DND-41 (cell line): ENCODE measurements at regions not wholly inside any gene's neighbourhood (a gene's known extent, or its start where the extent isn't known, plus 50 kb on each side); places are given as distances from the start of the nearest gene placed in this dataset.

Experiments used
- ATAC-seq: fragments of 200-7000 bp; cut with Tn5 transposase; 3 replicates; pipeline ENCODE4 v1.9.1; 2021; ENCODE audit warnings: low read depth; ENCODE audit not compliant: insufficient read depth
- DNase-seq: peaks from one replicate; pipeline ENCODE4 v3.0.0-alpha.2; 2020
- H2AFZ ChIP-seq: 2 replicates; pipeline ENCODE4 v1.6.0; 2012; ENCODE audit warnings: low read depth, low read length
- H3K27ac ChIP-seq: 2 replicates; pipeline ENCODE4 v1.5.1; 2012; ENCODE audit warnings: low read length, inconsistent platforms
- H3K27me3 ChIP-seq: fragments of 200-600 bp; sonication (generic); 2 replicates; pipeline ENCODE4 v1.6.0; 2012; ENCODE audit warnings: low read length, mild to moderate bottlenecking, inconsistent platforms; ENCODE audit not compliant: insufficient read depth, poor library complexity
- H3K36me3 ChIP-seq: 2 replicates; pipeline ENCODE4 v1.5.1; 2012; ENCODE audit warnings: low read length, inconsistent platforms; ENCODE audit not compliant: insufficient read depth
- H3K4me1 ChIP-seq: 2 replicates; pipeline ENCODE4 v1.5.1; 2012; ENCODE audit warnings: mild to moderate bottlenecking, low read length; ENCODE audit not compliant: insufficient read depth
- H3K4me2 ChIP-seq: 2 replicates; pipeline ENCODE4 v1.6.0; 2012; ENCODE audit warnings: mild to moderate bottlenecking, moderate library complexity, low read length, inconsistent platforms; ENCODE audit not compliant: insufficient read depth
- H3K4me3 ChIP-seq, 2 experiments: fragments of 200-600 bp in 1 of 2; shearing (Covaris generic) in 1 of 2; 2 replicates each; pipeline ENCODE4 v1.5.1; 2012 to 2016; ENCODE audit warnings: inconsistent platforms in 2 of 2, low read length in 2 of 2, mild to moderate bottlenecking in 2 of 2, low read depth in 1 of 2, moderate library complexity in 1 of 2
- H3K79me2 ChIP-seq: 2 replicates; pipeline ENCODE4 v1.6.0; 2012; ENCODE audit warnings: low read length, inconsistent platforms; ENCODE audit not compliant: insufficient read depth
- H3K9ac ChIP-seq: 2 replicates; pipeline ENCODE4 v1.6.0; 2012; ENCODE audit warnings: low read depth, mild to moderate bottlenecking, inconsistent platforms, low read length, moderate library complexity
- H3K9me3 ChIP-seq: 2 replicates; pipeline ENCODE4 v1.5.1; 2012; ENCODE audit warnings: low read length, moderate library complexity, mild to moderate bottlenecking, inconsistent platforms; ENCODE audit not compliant: insufficient read depth, severe bottlenecking
- H4K20me1 ChIP-seq: 2 replicates; pipeline ENCODE4 v1.6.0; 2012; ENCODE audit warnings: low read length; ENCODE audit not compliant: insufficient read depth
- EZH2 ChIP-seq: IDR thresholded peaks from 3 replicates; pipeline ENCODE4 v1.6.1; 2012; ENCODE audit warnings: borderline replicate concordance, low read depth, mild to moderate bottlenecking, moderate library complexity, low read length, inconsistent platforms; ENCODE audit not compliant: severe bottlenecking
- TF ChIP-seq, protein P1 (sequence below): IDR thresholded peaks from 2 replicates; pipeline ENCODE4 v1.5.1; 2012; ENCODE audit warnings: borderline replicate concordance, low read length, moderate library complexity, mild to moderate bottlenecking; ENCODE audit not compliant: poor library complexity, severe bottlenecking; ENCODE audit errors: extremely low read depth

DNA sequence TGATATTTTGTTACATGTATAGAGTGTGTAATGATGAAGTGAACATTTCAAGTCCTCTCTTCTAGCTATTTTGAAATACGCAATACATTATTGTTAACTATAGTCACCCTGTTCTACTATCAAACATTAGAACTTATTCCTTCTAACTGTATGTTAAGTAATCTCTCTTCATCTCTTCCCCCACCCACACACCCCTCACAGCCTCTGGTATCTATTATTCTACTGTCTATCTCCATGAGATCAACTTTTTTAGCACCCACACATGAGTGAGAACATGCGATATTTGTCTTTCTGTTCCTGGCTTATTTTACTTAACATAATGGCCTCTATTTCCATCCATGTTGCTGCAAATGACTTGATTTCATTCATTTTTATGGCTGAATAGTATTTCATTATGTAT is 57.7 kb upstream of the EGR2 start:
- Histone ChIP-seq H3K4me1 (no peaks in the 10 kb centered on the region), H2AFZ (no peak overlapping the region), H3K27ac (no peak overlapping the region), H3K79me2 (no peaks in the 10 kb centered on the region), H3K27me3 (no peaks in the 10 kb centered on the region), H3K4me2 (no peak overlapping the region), H3K9me3 (no peaks in the 10 kb centered on the region), H3K4me3 (no peak overlapping the region), H4K20me1 (no peaks in the 10 kb centered on the region), H3K36me3 (no peaks in the 10 kb centered on the region), H3K9ac (no peak overlapping the region)
- ATAC-seq: no peak
- TF ChIP-seq, protein P1, sequence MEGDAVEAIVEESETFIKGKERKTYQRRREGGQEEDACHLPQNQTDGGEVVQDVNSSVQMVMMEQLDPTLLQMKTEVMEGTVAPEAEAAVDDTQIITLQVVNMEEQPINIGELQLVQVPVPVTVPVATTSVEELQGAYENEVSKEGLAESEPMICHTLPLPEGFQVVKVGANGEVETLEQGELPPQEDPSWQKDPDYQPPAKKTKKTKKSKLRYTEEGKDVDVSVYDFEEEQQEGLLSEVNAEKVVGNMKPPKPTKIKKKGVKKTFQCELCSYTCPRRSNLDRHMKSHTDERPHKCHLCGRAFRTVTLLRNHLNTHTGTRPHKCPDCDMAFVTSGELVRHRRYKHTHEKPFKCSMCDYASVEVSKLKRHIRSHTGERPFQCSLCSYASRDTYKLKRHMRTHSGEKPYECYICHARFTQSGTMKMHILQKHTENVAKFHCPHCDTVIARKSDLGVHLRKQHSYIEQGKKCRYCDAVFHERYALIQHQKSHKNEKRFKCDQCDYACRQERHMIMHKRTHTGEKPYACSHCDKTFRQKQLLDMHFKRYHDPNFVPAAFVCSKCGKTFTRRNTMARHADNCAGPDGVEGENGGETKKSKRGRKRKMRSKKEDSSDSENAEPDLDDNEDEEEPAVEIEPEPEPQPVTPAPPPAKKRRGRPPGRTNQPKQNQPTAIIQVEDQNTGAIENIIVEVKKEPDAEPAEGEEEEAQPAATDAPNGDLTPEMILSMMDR: no peak
- no peak for TF ChIP-seq EZH2
- no peak for DNase-seq

DNA sequence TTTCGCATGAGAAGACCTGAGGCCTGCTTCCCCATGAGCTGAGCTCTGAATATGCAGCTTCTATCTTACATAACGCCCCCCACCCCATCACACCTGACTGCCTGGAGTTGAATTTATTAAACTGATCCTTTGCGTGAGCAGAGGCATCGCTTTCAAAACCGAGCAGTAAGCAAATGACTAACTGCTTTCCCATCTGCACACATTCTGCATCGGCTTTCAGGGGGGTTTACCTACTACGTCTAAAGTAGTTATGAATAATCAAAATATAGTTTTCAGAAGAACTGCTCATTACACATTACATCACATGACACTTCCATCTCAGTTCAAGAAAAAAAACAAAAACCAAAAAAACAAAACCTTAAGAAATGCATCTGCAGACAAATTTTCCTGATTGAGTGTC is 54.7 kb upstream of the EGR2 start:
- no peak for TF ChIP-seq EZH2
- TF ChIP-seq, protein P1: no peak
- no peak overlapping the region for H3K4me2 ChIP-seq

DNA sequence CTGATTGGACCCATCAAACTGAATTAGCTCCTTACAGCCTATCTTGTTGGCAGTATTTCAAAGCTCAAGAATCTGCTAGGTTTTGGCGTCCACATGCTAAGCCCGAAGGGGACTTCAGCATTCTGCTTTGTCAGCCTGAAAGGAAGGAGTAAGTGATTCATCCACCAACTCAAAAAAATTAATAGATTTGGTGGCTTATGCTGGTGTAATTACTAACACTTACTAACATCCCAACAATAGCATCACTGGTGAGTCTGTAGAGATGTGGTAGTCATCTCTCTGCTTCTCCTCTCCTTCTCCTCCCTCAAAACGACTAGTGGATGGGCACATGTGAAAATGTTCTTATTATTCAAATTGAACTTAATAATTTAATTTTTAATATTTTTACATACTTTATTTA is 53.8 kb upstream of the EGR2 start:
- no peaks in the 10 kb centered on the region for H4K20me1 ChIP-seq
- no peaks in the 10 kb centered on the region for H3K36me3 ChIP-seq
- ATAC-seq: no peak
- no peaks in the 10 kb centered on the region for H3K27me3 ChIP-seq
- H3K9ac ChIP-seq: no peak overlapping the region
- TF ChIP-seq EZH2: no peak
- TF ChIP-seq, protein P1: no peak
- no peak overlapping the region for H3K4me2 ChIP-seq
- no peaks in the 10 kb centered on the region for H3K4me1 ChIP-seq
- H3K27ac ChIP-seq: no peak overlapping the region
- DNase-seq: no peak
- no peaks in the 10 kb centered on the region for H3K9me3 ChIP-seq
- no peak overlapping the region for H3K4me3 ChIP-seq
- no peak overlapping the region for H2AFZ ChIP-seq
- no peaks in the 10 kb centered on the region for H3K79me2 ChIP-seq

More for the DNA sequence above, 54.7 kb upstream of the EGR2 start:
- Histone ChIP-seq H3K9me3 (no peaks in the 10 kb centered on the region), H3K27me3 (no peaks in the 10 kb centered on the region), H3K36me3 (no peaks in the 10 kb centered on the region), H3K79me2 (no peaks in the 10 kb centered on the region), H4K20me1 (no peaks in the 10 kb centered on the region), H2AFZ (no peak overlapping the region), H3K4me1 (no peaks in the 10 kb centered on the region), H3K4me3 (no peak overlapping the region), H3K27ac (no peak overlapping the region), H3K9ac (no peak overlapping the region)
- ATAC-seq (no peak), DNase-seq (no peak)

DNA sequence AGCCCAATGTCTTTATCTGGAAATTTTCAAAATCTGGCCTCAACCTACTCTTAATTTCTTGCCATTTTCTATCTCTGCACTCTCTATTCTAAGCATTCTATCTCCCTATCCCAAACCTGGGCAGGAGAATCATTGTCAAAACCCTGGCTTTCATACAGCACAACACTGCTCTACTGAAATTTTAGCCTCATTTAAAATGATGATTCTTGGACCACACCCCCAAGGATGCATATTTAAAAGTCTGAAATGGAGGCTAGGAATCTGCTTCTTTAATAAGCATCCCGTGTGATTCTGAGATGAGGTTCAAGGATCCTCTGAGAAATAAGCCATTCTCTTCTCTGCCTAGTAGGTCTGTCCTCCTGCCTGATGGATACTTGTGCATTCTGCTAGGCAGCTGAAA is 50.8 kb upstream of the EGR2 start:
- Histone ChIP-seq H3K4me3 (no peak overlapping the region), H3K27ac (no peak overlapping the region), H4K20me1 (no peaks in the 10 kb centered on the region), H2AFZ (no peak overlapping the region), H3K27me3 (peaks cover under 1% of the 10 kb centered on the region), H3K36me3 (no peaks in the 10 kb centered on the region), H3K9me3 (no peaks in the 10 kb centered on the region), H3K79me2 (no peaks in the 10 kb centered on the region), H3K9ac (no peak overlapping the region), H3K4me2 (no peak overlapping the region), H3K4me1 (no peaks in the 10 kb centered on the region)
- ATAC-seq (no peak), DNase-seq (no peak)
- TF ChIP-seq, protein P1: no peak
- no peak for TF ChIP-seq EZH2
